Right forelimb (tissue), 1 donor: ENCODE measurements at regions not wholly inside any gene's neighbourhood (a gene's known extent, or its start where the extent isn't known, plus 50 kb on each side); places are given as distances from the start of the nearest gene placed in this dataset.
A peak's percentile ranks its signal among the peaks of the same experiment; 100 is the strongest.
"Not testable (repeated sequence)": the region's sequence is repeated elsewhere in the genome, so short reads cannot be mapped to it uniquely, and the experiment has no call there.

Experiments used
- DNase-seq: peaks from one replicate; pipeline ENCODE4 v3.0.0-alpha.2; 2018

- DNase-seq = no peak
Observed at GRCh38 chr4:101669832-101670188, 120.7 kb upstream of the BANK1 start.

GRCh38 chr4:101669138-101669831, 121.2 kb upstream of the BANK1 start:
- DNase-seq = no peak

- no peak for DNase-seq
Observed at GRCh38 chr4:101667348-101667747, 123.2 kb upstream of the BANK1 start.

- DNase-seq = no peak
Observed at GRCh38 chr4:101660607-101661006, 129.9 kb upstream of the BANK1 start.

GRCh38 chr4:101655857-101656256, 134.7 kb upstream of the BANK1 start:
- no peak for DNase-seq

GRCh38 chr4:101655005-101655404, 135.5 kb upstream of the BANK1 start:
- no peak for DNase-seq

- DNase-seq = peak; percentile 49
Observed at GRCh38 chr4:101651778-101652177, 138.8 kb upstream of the BANK1 start.

GRCh38 chr4:101649790-101650515, 140.6 kb upstream of the BANK1 start:
- no peak for DNase-seq

- no peak for DNase-seq
Observed at GRCh38 chr4:101647710-101648034, 142.9 kb upstream of the BANK1 start.

GRCh38 chr4:101644516-101644915, 146.0 kb upstream of the BANK1 start:
- DNase-seq = no peak

- DNase-seq = no peak
Observed at GRCh38 chr4:101643186-101643837, 147.2 kb upstream of the BANK1 start.

GRCh38 chr4:101632766-101633165, 157.8 kb upstream of the BANK1 start:
- not testable (repeated sequence) for DNase-seq

GRCh38 chr4:101630319-101630986, 160.1 kb upstream of the BANK1 start:
- no peak for DNase-seq

- no peak for DNase-seq
Observed at GRCh38 chr4:101621120-101621519, 169.4 kb upstream of the BANK1 start.

GRCh38 chr4:101615652-101616051, 174.9 kb upstream of the BANK1 start:
- no peak for DNase-seq

GRCh38 chr4:101606989-101607388, 183.5 kb upstream of the BANK1 start:
- DNase-seq = not testable (repeated sequence)

GRCh38 chr4:101604976-101605375, 185.6 kb upstream of the BANK1 start:
- no peak for DNase-seq

GRCh38 chr4:101600287-101600686, 190.2 kb upstream of the BANK1 start:
- DNase-seq = no peak

- no peak for DNase-seq
Observed at GRCh38 chr4:101599620-101600019, 190.9 kb upstream of the BANK1 start.

- DNase-seq = no peak
Observed at GRCh38 chr4:101596781-101597552, 193.6 kb upstream of the BANK1 start.

- no peak for DNase-seq
Observed at GRCh38 chr4:101594588-101594987, 195.9 kb upstream of the BANK1 start.

- no peak for DNase-seq
Observed at GRCh38 chr4:101593666-101594065, 196.9 kb upstream of the BANK1 start.

- DNase-seq = no peak
Observed at GRCh38 chr4:101584306-101584705, 206.2 kb upstream of the BANK1 start.
